ENCODE measurements at regions not wholly inside any gene's neighbourhood (a gene's known extent, or its start where the extent isn't known, plus 50 kb on each side); places are given as distances from the start of the nearest gene placed in this dataset.

- TF ChIP-seq EZH2phosphoT487 (IDR thresholded peaks at IDR 0.05; ENCODE audit: borderline replicate concordance) (no peak), YY1 (IDR thresholded peaks at IDR 0.05; ENCODE audit: extremely low read depth, insufficient replicate concordance, low read depth, low read length) (no peak), ZBTB33 (IDR thresholded peaks at IDR 0.05; ENCODE audit: extremely low read depth, insufficient replicate concordance, low read length) (no peak)
Observed at GRCh38 chr5:35325836-35326235, 95.5 kb upstream of the PRLR start (continued).

DNA sequence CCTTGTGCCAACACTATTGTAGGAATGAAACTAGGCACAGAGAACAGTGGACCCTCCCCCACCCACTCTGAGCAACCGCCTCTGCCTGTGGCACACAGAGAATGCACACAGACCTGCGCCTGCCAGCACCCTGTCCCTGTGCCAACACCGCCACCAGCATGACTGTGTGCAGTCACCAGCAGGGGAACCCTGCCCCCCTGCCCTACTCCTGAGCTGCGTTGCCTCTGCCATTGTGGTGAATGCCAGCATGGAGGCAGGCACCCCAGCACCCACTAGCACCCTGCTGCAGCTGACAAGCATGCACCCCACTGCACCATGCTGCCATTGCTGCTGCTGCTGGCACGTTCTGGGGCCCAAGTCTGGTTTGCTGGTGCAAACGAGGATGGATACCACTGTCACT is 94.4 kb upstream of the PRLR start:
- TF ChIP-seq EZH2 (IDR thresholded peaks at IDR 0.05) (no peak), YY1 (IDR thresholded peaks at IDR 0.05; ENCODE audit: extremely low read depth, insufficient replicate concordance, low read depth, low read length) (no peak), JUND (IDR thresholded peaks at IDR 0.05) (no peak), ZNF274 (IDR thresholded peaks at IDR 0.05; ENCODE audit: low read depth, low read length) (no peak), MAX (IDR thresholded peaks at IDR 0.05) (no peak), SIN3A (IDR thresholded peaks at IDR 0.05; ENCODE audit: low read depth) (no peak), SRF (IDR thresholded peaks at IDR 0.05; ENCODE audit: low read depth) (no peak), EGR1 (IDR thresholded peaks at IDR 0.05; ENCODE audit: low read depth) (no peak), POLR2A (IDR thresholded peaks at IDR 0.05; ENCODE audit: borderline replicate concordance, extremely low read depth, insufficient read depth, insufficient read length) (no peak), POLR2AphosphoS5 (IDR thresholded peaks at IDR 0.05; ENCODE audit: low read depth, low read length) (no peak), ZFX (IDR thresholded peaks at IDR 0.05) (no peak), RAD21 (IDR thresholded peaks at IDR 0.05; ENCODE audit: low read depth) (no peak)
- TF ChIP-seq, protein P1, sequence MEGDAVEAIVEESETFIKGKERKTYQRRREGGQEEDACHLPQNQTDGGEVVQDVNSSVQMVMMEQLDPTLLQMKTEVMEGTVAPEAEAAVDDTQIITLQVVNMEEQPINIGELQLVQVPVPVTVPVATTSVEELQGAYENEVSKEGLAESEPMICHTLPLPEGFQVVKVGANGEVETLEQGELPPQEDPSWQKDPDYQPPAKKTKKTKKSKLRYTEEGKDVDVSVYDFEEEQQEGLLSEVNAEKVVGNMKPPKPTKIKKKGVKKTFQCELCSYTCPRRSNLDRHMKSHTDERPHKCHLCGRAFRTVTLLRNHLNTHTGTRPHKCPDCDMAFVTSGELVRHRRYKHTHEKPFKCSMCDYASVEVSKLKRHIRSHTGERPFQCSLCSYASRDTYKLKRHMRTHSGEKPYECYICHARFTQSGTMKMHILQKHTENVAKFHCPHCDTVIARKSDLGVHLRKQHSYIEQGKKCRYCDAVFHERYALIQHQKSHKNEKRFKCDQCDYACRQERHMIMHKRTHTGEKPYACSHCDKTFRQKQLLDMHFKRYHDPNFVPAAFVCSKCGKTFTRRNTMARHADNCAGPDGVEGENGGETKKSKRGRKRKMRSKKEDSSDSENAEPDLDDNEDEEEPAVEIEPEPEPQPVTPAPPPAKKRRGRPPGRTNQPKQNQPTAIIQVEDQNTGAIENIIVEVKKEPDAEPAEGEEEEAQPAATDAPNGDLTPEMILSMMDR (IDR thresholded peaks at IDR 0.05 in 2 of 3, conservative IDR thresholded peaks at IDR 0.05 in 1 of 3; ENCODE audit: borderline replicate concordance in 1 of 3, insufficient read depth in 1 of 3, low read depth in 2 of 3, low read length in 2 of 3) = no peak
- Histone ChIP-seq H3K27me3 (ENCODE audit: insufficient read depth, low read length) (no peaks in the 10 kb centered on the region; the same call in 1 of the 2 replicates), H4K20me1 (ENCODE audit: insufficient read depth) (no peaks in the 10 kb centered on the region; the same call in 1 of the 2 replicates), H3K4me3 (replicated peaks in 1 of 2; ENCODE audit: low read depth in 1 of 2, low read length in 2 of 2) (no peak overlapping the region), H3K4me2 (ENCODE audit: low read length) (no peak overlapping the region), H3K4me1 (ENCODE audit: control insufficient read depth in 1 of 2, insufficient read depth in 2 of 2, low read length in 2 of 2) (no peaks in the 10 kb centered on the region), H3K9ac (ENCODE audit: low read length) (no peak overlapping the region), H3K36me3 (ENCODE audit: control insufficient read depth in 1 of 2, insufficient read depth in 2 of 2, low read length in 2 of 2) (no peaks in the 10 kb centered on the region), H3K79me2 (ENCODE audit: insufficient read depth, low read length) (no peaks in the 10 kb centered on the region), H3K9me3 (ENCODE audit: control insufficient read depth in 1 of 2, insufficient read depth in 1 of 2, low read depth in 1 of 2, low read length in 2 of 2) (no peaks in the 10 kb centered on the region), H3K9me2 (ENCODE audit: insufficient read depth) (no peaks in the 10 kb centered on the region), H3K27ac (ENCODE audit: low read depth, low read length) (no peak overlapping the region), H2AFZ (ENCODE audit: low read depth, low read length, poor library complexity, severe bottlenecking) (no peak overlapping the region)
- DNase-seq (ENCODE audit: low read depth, low spot score) = no peak
- no peak for ATAC-seq
- CTCF ChIA-PET = no interaction called here
- BruUV-seq (replicated peaks) = no TSS peak
- RAD21 ChIA-PET (ENCODE audit: low non-redundant PET in 1 of 2, low total read pairs in 2 of 2, uncharacterized antibody in 2 of 2, unreplicated experiment in 2 of 2) = no interaction called here
- intact Hi-C loops (cut with micrococcal nuclease) = no loop called here
- POLR2A ChIA-PET = no interaction called here

All from HCT116 (cell line).